RWPE1 (cell line): ENCODE measurements at regions not wholly inside any gene's neighbourhood (a gene's known extent, or its start where the extent isn't known, plus 50 kb on each side); places are given as distances from the start of the nearest gene placed in this dataset.

Experiments used
- CTCF ChIA-PET: fragments of 350-600 bp; sonication (Branson Sonifier 250); formaldehyde crosslinking; extraction: SDS; loops from one replicate; lab custom pipeline; 2021; lab: Yijun Ruan, JAX
- POLR2A ChIA-PET: fragments of 400-600 bp; formaldehyde crosslinking; extraction: SDS; loops from one replicate; lab custom pipeline; 2020; ENCODE audit warnings: antibody characterized with exemption; ENCODE audit not compliant: low non-redundant PET; lab: Yijun Ruan, JAX
- DNase-seq: peaks from one replicate; pipeline ENCODE4 v3.0.0; 2012; ENCODE audit warnings: low spot score
- H3K27ac ChIP-seq: fragments of 450-650 bp; 2 replicates; pipeline ENCODE4 v1.5.1; 2017
- CTCF ChIP-seq: fragments of 450-650 bp; conservative IDR thresholded peaks from 2 replicates; pipeline ENCODE4 v1.5.1; 2017; ENCODE audit warnings: low read depth, mild to moderate bottlenecking

- CTCF ChIA-PET, result no interaction called here
- H3K27ac ChIP-seq, result no peak overlapping the region
- no peak for TF ChIP-seq CTCF
- no peak for DNase-seq
- POLR2A ChIA-PET, result no interaction called here
These were observed 214.3 kb downstream of the LIG4 start for GRCh38 chr13:108000998-108001397.

GRCh38 chr13:107999751-108000150, 215.6 kb downstream of the LIG4 start:
- CTCF ChIA-PET, result no interaction called here
- H3K27ac ChIP-seq, result no peak overlapping the region
- TF ChIP-seq CTCF, result no peak
- no peak for DNase-seq
- POLR2A ChIA-PET, result no interaction called here

DNA sequence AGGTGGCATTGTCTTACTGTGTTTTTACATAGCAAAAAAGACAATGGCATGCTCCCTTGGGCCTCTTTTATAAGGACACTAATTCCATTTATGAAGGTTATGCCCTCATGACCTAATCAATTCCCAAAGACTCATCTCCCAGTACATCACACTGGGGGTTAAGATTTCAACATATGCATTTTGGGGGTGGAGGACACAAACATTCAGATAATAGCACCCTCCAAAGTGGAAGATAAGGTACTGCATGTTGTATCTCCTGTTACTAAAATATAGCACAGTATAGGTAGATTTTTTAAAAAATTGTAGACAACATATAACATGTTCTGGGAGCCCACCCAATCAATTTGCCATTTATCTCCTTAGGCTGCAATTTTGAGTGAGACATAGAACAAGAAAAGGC, 221.2 kb downstream of the LIG4 start:
- TF ChIP-seq CTCF, result no peak
- CTCF ChIA-PET, result no interaction called here

DNA sequence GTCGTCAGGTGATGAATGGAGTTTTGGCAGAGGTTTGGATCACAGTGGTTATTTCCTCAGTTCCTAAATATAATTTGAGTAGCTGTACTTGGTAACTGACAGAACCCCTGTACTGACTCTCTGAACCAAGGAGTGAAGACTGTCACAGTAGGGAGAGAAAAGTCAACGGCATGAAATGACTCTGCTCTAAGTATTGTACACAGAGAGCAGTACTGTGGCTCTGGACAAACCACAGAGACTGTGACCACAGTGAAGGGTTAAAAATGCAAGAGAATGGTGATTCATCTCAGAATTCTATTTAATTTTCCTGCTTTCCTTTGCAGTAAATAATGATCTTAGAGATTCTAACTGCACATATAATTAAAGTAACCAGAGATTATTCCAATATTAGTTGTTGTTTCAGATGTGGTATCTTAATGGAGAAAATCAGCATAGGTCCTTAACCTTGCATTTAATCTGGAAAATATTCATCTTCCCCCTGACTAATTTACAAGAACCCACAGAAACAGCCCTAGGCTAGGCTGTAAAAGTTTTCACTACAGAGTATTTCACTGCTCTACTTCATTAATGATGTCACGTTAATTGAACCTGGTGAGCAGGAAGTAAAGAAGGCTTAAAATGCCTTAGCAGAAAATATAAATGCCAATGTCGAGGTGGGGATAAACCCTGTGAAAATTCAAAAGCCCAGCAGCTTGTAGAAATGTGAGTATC, 221.9 kb downstream of the LIG4 start:
- ChIA-PET POLR2A (no interaction called here), CTCF (no interaction called here)
- no peak overlapping the region for H3K27ac ChIP-seq
- no peak for DNase-seq
- no peak for TF ChIP-seq CTCF

More for the DNA sequence above, 221.2 kb downstream of the LIG4 start:
- POLR2A ChIA-PET, result no interaction called here
- no peak overlapping the region for H3K27ac ChIP-seq
- DNase-seq, result no peak

GRCh38 chr13:107992542-107992941, 222.8 kb downstream of the LIG4 start:
- no peak overlapping the region for H3K27ac ChIP-seq
- DNase-seq, result no peak
- ChIA-PET POLR2A (no interaction called here), CTCF (no interaction called here)
- no peak for TF ChIP-seq CTCF

GRCh38 chr13:107977071-107977574, 238.2 kb downstream of the LIG4 start:
- CTCF ChIA-PET, result no interaction called here
- DNase-seq, result no peak
- POLR2A ChIA-PET, result no interaction called here
- no peak overlapping the region for H3K27ac ChIP-seq
- no peak for TF ChIP-seq CTCF
